ENCODE measurements at regions not wholly inside any gene's neighbourhood (a gene's known extent, or its start where the extent isn't known, plus 50 kb on each side); places are given as distances from the start of the nearest gene placed in this dataset.

- H3K79me1 ChIP-seq (ENCODE audit: low read depth, low read length), result no peaks in the 10 kb centered on the region
- CTCF ChIA-PET (ENCODE audit: partially characterized antibody), result interaction anchor here (1.0 kb wide), 1 partner anchor 69 kb away, joined by 3 read pairs; no protein-coding TSS in a partner anchor
- POLR2A ChIA-PET (ENCODE audit: partially characterized antibody), result no interaction called here
Observed at GRCh38 chr18:30211112-30211511, 831.4 kb downstream of the DSC3 start.

More at GRCh38 chr18:30211112-30211511, 831.4 kb downstream of the DSC3 start:
- H3K14ac ChIP-seq (ENCODE audit: insufficient read length), result no peak overlapping the region
- H3K27me3 ChIP-seq (replicated peaks in 1 of 4; ENCODE audit: control insufficient read depth in 3 of 4, extremely low read depth in 1 of 4, insufficient read depth in 3 of 4, low read length in 3 of 4), result no peaks in the 10 kb centered on the region
- no peak overlapping the region for H2BK12ac ChIP-seq (ENCODE audit: low read depth, low read length)
- H3K9me3 ChIP-seq (ENCODE audit: insufficient read depth in 2 of 2, low read depth in 1 of 2, low read length in 1 of 2), result no peaks in the 10 kb centered on the region
- H4K8ac ChIP-seq (ENCODE audit: extremely low read depth, insufficient read depth, low read length), result no peak overlapping the region
- no peak overlapping the region for H4K91ac ChIP-seq (replicated peaks; ENCODE audit: insufficient read length, low read length)
- H3K18ac ChIP-seq (ENCODE audit: extremely low read depth, low read length), result no peak overlapping the region
- TF ChIP-seq TAF1 (IDR thresholded peaks at IDR 0.05; ENCODE audit: low read depth, low read length) (no peak), RNF2 (IDR thresholded peaks at IDR 0.05; ENCODE audit: borderline replicate concordance, low read depth, low read length, missing control alignments, poor library complexity, severe bottlenecking) (no peak), TBP (IDR thresholded peaks at IDR 0.05; ENCODE audit: low read depth, low read length) (no peak), JUND (IDR thresholded peaks at IDR 0.05; ENCODE audit: low read length) (no peak)
- no peaks in the 10 kb centered on the region for H3K36me3 ChIP-seq (ENCODE audit: control insufficient read depth in 2 of 4, insufficient read depth in 4 of 4, low read length in 3 of 4)
- H4K5ac ChIP-seq (ENCODE audit: insufficient read length, low read depth, low read length), result no peak overlapping the region
- no peaks in the 10 kb centered on the region for H4K20me1 ChIP-seq (replicated peaks in 1 of 2; ENCODE audit: control insufficient read depth in 1 of 2, insufficient read depth in 2 of 2, low read length in 2 of 2)
- H2BK120ac ChIP-seq (replicated peaks; ENCODE audit: low read depth, low read length), result no peak overlapping the region
- DNase-seq (ENCODE audit: low read depth in 1 of 2, low spot score in 2 of 2) (no peak), FAIRE-seq (no peak)
- no peak overlapping the region for H3K4me2 ChIP-seq (ENCODE audit: insufficient read depth in 1 of 2, low read depth in 2 of 2, low read length in 2 of 2)
- no peak overlapping the region for H3K56ac ChIP-seq (replicated peaks; ENCODE audit: insufficient read length, low read depth, low read length)
- no peak overlapping the region for H3K9ac ChIP-seq (replicated peaks in 1 of 4; ENCODE audit: extremely low read depth in 1 of 4, low read depth in 3 of 4, low read length in 3 of 4)
- no peak overlapping the region for H2BK20ac ChIP-seq (ENCODE audit: low read length)
- no peak overlapping the region for H3K23ac ChIP-seq (ENCODE audit: insufficient read length)
- H2BK15ac ChIP-seq (ENCODE audit: low read length), result no peak overlapping the region
- H2AFZ ChIP-seq (ENCODE audit: low read length), result no peak overlapping the region
- H3K4me1 ChIP-seq (replicated peaks in 1 of 4; ENCODE audit: control insufficient read depth in 3 of 4, insufficient read depth in 4 of 4, low read length in 3 of 4), result no peaks in the 10 kb centered on the region
- no peaks in the 10 kb centered on the region for H3K79me2 ChIP-seq (ENCODE audit: control insufficient read depth in 1 of 2, insufficient read depth in 2 of 2, low read length in 2 of 2)
- no peak overlapping the region for H3K4ac ChIP-seq (replicated peaks; ENCODE audit: insufficient read length, low read depth, low read length)
- H2AK5ac ChIP-seq (ENCODE audit: low read depth, low read length), result no peak overlapping the region
- H2BK5ac ChIP-seq (ENCODE audit: low read depth, low read length), result no peak overlapping the region
- H3K23me2 ChIP-seq (ENCODE audit: low read depth, low read length), result no peaks in the 10 kb centered on the region
- no peak overlapping the region for H3K27ac ChIP-seq (ENCODE audit: low read depth, low read length)
- H3K4me3 ChIP-seq (ENCODE audit: extremely low read depth in 1 of 4, insufficient read depth in 2 of 4, low read depth in 3 of 4, low read length in 4 of 4), result no peak overlapping the region
